HFFc6 (cell line): ENCODE measurements at regions not wholly inside any gene's neighbourhood (a gene's known extent, or its start where the extent isn't known, plus 50 kb on each side); places are given as distances from the start of the nearest gene placed in this dataset.

Experiments
- DNase-seq: peaks from one replicate; pipeline ENCODE4 v3.0.0-alpha.2; 2018
- H3K27ac Mint-ChIP-seq: 2 replicates; pipeline ENCODE4 v1.8.0; 2020; ENCODE audit warnings: mild to moderate bottlenecking, mixed read lengths
- H3K27me3 Mint-ChIP-seq: 2 replicates; pipeline ENCODE4 v1.8.0; 2021; ENCODE audit warnings: mild to moderate bottlenecking, moderate library complexity, mixed read lengths; ENCODE audit not compliant: insufficient read depth
- H3K36me3 Mint-ChIP-seq: 2 replicates; pipeline ENCODE4 v1.8.0; 2021; ENCODE audit warnings: low read depth, mixed read lengths
- H3K4me1 Mint-ChIP-seq: 2 replicates; pipeline ENCODE4 v1.8.0; 2020; ENCODE audit warnings: low read depth, mixed read lengths
- H3K4me3 Mint-ChIP-seq: 2 replicates; pipeline ENCODE4 v1.8.0; 2020; ENCODE audit warnings: mild to moderate bottlenecking, moderate library complexity, mixed read lengths
- H3K9me3 Mint-ChIP-seq: 2 replicates; pipeline ENCODE4 v1.8.0; 2020; ENCODE audit warnings: mild to moderate bottlenecking, mixed read lengths
- TF ChIP-seq, protein P1 (sequence below): fragments of 200-600 bp; sonication (generic); IDR thresholded peaks from 2 replicates; pipeline ENCODE4 v1.5.0; 2021; ENCODE audit warnings: antibody characterized with exemption, mild to moderate bottlenecking

DNA sequence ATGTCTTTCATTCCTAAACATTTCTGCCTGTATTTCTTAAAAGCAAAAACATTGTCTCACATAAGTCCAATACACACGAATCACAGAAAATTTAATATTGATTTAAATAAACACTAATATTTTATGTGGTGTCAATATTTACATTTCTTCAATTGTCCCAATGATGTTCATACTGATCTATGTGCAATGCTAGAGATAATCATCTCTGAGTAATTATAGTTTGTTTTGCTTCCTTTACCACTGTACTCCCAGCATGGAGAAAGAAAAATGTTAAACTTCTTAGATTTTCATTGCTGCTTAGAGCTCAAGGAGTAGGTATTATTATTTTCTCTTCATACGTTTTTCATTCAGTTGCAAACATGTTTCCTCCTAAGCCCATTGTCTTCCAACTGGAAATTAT is 434.2 kb upstream of the PRR20A start:
- Mint-ChIP-seq H3K36me3 (no peaks in the 10 kb centered on the region), H3K27me3 (no peaks in the 10 kb centered on the region), H3K4me3 (no peak overlapping the region), H3K4me1 (no peaks in the 10 kb centered on the region), H3K9me3 (peaks cover 12% of the 10 kb centered on the region), H3K27ac (no peak overlapping the region)
- TF ChIP-seq, protein P1, sequence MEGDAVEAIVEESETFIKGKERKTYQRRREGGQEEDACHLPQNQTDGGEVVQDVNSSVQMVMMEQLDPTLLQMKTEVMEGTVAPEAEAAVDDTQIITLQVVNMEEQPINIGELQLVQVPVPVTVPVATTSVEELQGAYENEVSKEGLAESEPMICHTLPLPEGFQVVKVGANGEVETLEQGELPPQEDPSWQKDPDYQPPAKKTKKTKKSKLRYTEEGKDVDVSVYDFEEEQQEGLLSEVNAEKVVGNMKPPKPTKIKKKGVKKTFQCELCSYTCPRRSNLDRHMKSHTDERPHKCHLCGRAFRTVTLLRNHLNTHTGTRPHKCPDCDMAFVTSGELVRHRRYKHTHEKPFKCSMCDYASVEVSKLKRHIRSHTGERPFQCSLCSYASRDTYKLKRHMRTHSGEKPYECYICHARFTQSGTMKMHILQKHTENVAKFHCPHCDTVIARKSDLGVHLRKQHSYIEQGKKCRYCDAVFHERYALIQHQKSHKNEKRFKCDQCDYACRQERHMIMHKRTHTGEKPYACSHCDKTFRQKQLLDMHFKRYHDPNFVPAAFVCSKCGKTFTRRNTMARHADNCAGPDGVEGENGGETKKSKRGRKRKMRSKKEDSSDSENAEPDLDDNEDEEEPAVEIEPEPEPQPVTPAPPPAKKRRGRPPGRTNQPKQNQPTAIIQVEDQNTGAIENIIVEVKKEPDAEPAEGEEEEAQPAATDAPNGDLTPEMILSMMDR, result no peak
- DNase-seq, result no peak

DNA sequence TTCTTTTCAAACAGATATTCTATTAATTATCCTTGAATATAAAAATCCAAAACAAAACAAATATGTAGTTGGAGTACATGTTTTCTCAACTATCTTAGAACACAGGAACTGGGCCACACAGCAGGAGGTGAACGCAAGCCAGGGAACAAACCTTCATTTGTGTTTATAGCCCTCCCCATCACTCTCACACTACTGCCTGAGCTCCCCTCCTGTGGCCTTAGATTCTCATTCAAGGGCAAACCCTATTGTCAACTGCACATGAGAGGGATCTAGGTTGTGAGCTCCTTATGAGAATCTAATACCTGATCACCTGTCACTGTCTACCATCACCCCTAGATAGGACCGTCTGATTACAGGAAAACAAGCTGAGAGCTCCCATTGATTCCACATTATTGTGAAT is 427.1 kb upstream of the PRR20A start:
- no peak overlapping the region for H3K27ac Mint-ChIP-seq
- no peaks in the 10 kb centered on the region for H3K27me3 Mint-ChIP-seq
- no peak overlapping the region for H3K4me3 Mint-ChIP-seq
- H3K36me3 Mint-ChIP-seq, result no peaks in the 10 kb centered on the region
- no peak for DNase-seq
- TF ChIP-seq, protein P1, result no peak
- H3K4me1 Mint-ChIP-seq, result no peaks in the 10 kb centered on the region
- H3K9me3 Mint-ChIP-seq, result peaks cover 19% of the 10 kb centered on the region

DNA sequence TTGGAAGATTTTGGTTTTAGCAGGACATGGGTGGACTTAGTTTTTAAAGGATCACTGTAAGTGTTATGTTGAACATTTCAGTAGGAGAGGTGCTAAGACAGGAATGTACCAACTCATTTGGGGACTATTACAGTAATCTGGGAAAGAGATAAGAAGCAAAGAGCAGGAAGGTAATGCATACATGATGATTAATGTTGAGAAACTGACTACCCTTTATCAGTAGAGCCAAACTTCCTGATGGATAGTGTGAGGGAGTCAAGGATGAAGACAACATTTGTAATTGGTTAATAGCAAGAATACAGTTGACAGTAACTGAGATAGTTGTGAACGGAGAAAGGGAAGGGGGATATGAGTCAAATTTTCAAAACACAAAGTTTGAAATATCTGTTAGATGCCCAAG is 421.9 kb upstream of the PRR20A start:
- DNase-seq, result no peak
- Mint-ChIP-seq H3K36me3 (no peaks in the 10 kb centered on the region), H3K27me3 (no peaks in the 10 kb centered on the region), H3K4me1 (no peaks in the 10 kb centered on the region), H3K4me3 (no peak overlapping the region), H3K9me3 (peaks cover 12% of the 10 kb centered on the region), H3K27ac (no peak overlapping the region)
- TF ChIP-seq, protein P1, result no peak

DNA sequence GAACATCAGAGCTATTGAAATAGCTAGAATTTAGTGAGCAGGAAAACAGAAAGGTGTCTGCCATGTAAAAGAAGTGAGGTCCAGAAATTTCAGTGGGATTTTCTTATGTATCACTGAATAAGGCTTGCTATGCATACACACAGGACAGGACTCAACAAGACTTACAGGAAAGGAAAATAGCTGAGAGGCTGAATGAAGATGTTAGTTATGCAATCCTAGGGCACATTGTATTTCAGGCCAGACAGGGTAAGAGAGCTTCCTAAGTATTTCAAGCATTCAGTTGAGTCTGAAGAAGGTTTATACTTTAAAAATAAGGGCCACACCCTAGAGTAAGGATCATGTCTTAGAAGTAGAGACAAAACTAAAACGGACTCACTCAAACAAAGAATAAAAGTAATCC is 419.9 kb upstream of the PRR20A start:
- no peaks in the 10 kb centered on the region for H3K4me1 Mint-ChIP-seq
- H3K27me3 Mint-ChIP-seq, result no peaks in the 10 kb centered on the region
- DNase-seq, result no peak
- H3K4me3 Mint-ChIP-seq, result no peak overlapping the region
- peaks cover 12% of the 10 kb centered on the region for H3K9me3 Mint-ChIP-seq
- no peaks in the 10 kb centered on the region for H3K36me3 Mint-ChIP-seq
- TF ChIP-seq, protein P1, result no peak
- no peak overlapping the region for H3K27ac Mint-ChIP-seq

DNA sequence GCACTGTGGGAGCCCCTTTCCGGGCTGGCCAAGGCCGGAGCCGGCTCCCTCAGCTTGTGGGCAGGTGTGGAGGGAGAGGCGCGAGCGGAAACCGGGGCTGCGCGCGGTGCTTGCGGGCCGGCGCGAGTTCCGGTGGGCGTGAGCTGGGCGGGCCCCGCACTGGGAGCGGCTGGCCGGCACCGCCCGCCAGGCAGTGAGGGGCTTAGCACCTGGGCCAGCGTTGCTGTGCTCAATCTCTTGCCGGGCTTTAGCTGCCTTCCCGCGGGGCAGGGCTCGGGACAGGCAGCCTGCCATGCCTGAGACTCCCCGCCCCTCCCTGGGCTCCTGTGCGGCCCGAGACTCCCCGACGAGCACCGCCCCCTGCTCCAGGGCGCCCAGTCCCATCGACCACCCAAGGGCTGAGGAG is 405.2 kb upstream of the PRR20A start:
- H3K9me3 Mint-ChIP-seq, result peaks cover 25% of the 10 kb centered on the region
- no peaks in the 10 kb centered on the region for H3K27me3 Mint-ChIP-seq
- TF ChIP-seq, protein P1, result no peak
- no peak for DNase-seq
- H3K4me3 Mint-ChIP-seq, result no peak overlapping the region
- H3K27ac Mint-ChIP-seq, result no peak overlapping the region
- H3K4me1 Mint-ChIP-seq, result no peaks in the 10 kb centered on the region
- H3K36me3 Mint-ChIP-seq, result no peaks in the 10 kb centered on the region

DNA sequence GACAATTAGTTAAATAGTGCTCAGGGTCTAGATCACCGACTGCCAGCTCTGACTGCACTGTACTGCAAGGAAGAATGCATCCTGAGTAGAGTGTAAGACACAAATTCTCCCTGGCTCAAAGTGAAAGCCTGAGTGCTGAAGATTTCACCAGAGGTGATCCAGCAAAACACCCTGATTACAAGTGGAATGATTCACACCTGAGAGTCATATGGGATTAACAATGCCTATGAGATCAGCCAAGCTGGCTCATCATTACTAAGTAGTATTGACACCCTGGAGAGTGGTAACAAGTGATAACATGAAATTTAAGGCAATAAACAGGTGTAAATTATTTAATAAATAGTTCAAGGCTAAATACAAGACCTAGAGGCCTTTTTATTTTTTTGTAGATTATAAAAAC is 403.8 kb upstream of the PRR20A start:
- TF ChIP-seq, protein P1, result no peak
- Mint-ChIP-seq H3K27me3 (no peaks in the 10 kb centered on the region), H3K27ac (no peak overlapping the region), H3K4me3 (no peak overlapping the region), H3K9me3 (peaks cover 25% of the 10 kb centered on the region), H3K4me1 (no peaks in the 10 kb centered on the region), H3K36me3 (no peaks in the 10 kb centered on the region)
- DNase-seq, result no peak
